GM19025 (cell line): ENCODE measurements at regions not wholly inside any gene's neighbourhood (a gene's known extent, or its start where the extent isn't known, plus 50 kb on each side); places are given as distances from the start of the nearest gene placed in this dataset.

Source experiments
- ATAC-seq: cut with Tn5 transposase; IDR thresholded peaks from one replicate; pipeline ENCODE4 v1.9.1; 2021; ENCODE audit warnings: mild to moderate bottlenecking, low read depth, moderate library complexity; ENCODE audit not compliant: unreplicated experiment

- no peak for ATAC-seq
These were observed 1506.6 kb downstream of the PCDH7 start for GRCh38 chr4:32226733-32227132.

- ATAC-seq: no peak
These were observed 1523.8 kb downstream of the PCDH7 start for GRCh38 chr4:32243926-32244325.

- no peak for ATAC-seq
These were observed 1528.9 kb downstream of the PCDH7 start for GRCh38 chr4:32249040-32249439.

- no peak for ATAC-seq
These were observed 1531.0 kb downstream of the PCDH7 start for GRCh38 chr4:32251126-32251525.

GRCh38 chr4:32251926-32252325, 1531.8 kb downstream of the PCDH7 start:
- ATAC-seq: no peak

GRCh38 chr4:32254216-32254615, 1534.0 kb downstream of the PCDH7 start:
- no peak for ATAC-seq

GRCh38 chr4:32258986-32259385, 1538.8 kb downstream of the PCDH7 start:
- no peak for ATAC-seq

GRCh38 chr4:32261196-32261595, 1541.0 kb downstream of the PCDH7 start:
- ATAC-seq: no peak

GRCh38 chr4:32268863-32269262, 1548.7 kb downstream of the PCDH7 start:
- no peak for ATAC-seq

GRCh38 chr4:32290102-32290501, 1569.9 kb downstream of the PCDH7 start:
- no peak for ATAC-seq

GRCh38 chr4:32318926-32319325, 1598.8 kb downstream of the PCDH7 start:
- ATAC-seq: no peak

GRCh38 chr4:32321421-32321820, 1601.3 kb downstream of the PCDH7 start:
- no peak for ATAC-seq

- no peak for ATAC-seq
These were observed 1614.6 kb downstream of the PCDH7 start for GRCh38 chr4:32334759-32335158.

- ATAC-seq: no peak
These were observed 1617.2 kb downstream of the PCDH7 start for GRCh38 chr4:32337403-32337802.

GRCh38 chr4:32340591-32340990, 1620.4 kb downstream of the PCDH7 start:
- ATAC-seq: no peak

- no peak for ATAC-seq
These were observed 1621.2 kb downstream of the PCDH7 start for GRCh38 chr4:32341342-32341741.

- no peak for ATAC-seq
These were observed 1621.9 kb downstream of the PCDH7 start for GRCh38 chr4:32342054-32342453.

GRCh38 chr4:32349026-32349425, 1628.9 kb downstream of the PCDH7 start:
- ATAC-seq: no peak

GRCh38 chr4:32374206-32374605, 1654.0 kb downstream of the PCDH7 start:
- no peak for ATAC-seq

- ATAC-seq: no peak
These were observed 1673.6 kb downstream of the PCDH7 start for GRCh38 chr4:32393806-32394205.

- ATAC-seq: no peak
These were observed 1674.1 kb downstream of the PCDH7 start for GRCh38 chr4:32394255-32394654.

- ATAC-seq: no peak
These were observed 1676.4 kb downstream of the PCDH7 start for GRCh38 chr4:32396507-32397070.

- ATAC-seq: no peak
These were observed 1680.7 kb downstream of the PCDH7 start for GRCh38 chr4:32400870-32401269.
